GM12874 (cell line): ENCODE measurements at regions not wholly inside any gene's neighbourhood (a gene's known extent, or its start where the extent isn't known, plus 50 kb on each side); places are given as distances from the start of the nearest gene placed in this dataset.

ENCODE experiments used
- CTCF ChIP-seq: IDR thresholded peaks from 2 replicates; pipeline ENCODE4 v1.5.1; 2011; ENCODE audit warnings: low read depth, mild to moderate bottlenecking, control low read depth, low read length, moderate library complexity; ENCODE audit not compliant: insufficient read depth

DNA sequence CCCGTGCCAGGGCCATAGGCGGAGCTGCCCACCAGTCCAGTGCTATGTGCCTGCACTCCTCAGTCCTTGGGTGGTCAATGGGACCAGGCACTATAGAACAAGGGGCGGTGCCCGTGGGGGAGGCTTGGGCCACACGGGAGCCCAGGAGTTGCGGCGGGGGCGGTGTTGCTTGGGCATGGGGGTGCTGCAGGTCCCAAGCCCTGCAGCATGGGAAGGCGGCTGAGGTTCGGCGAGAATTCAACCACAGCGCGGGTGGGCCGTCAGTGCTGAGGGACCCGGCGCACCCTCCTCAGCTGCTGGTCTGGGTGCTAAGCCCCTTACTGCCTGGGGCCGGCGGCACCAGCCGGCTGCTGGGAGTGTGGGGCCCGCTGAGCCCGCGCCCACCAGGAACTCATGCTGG is 242.2 kb upstream of the SGCG start:
- no peak for TF ChIP-seq CTCF

GRCh38 chr13:22939157-22939556 is 241.6 kb upstream of the SGCG start:
- no peak for TF ChIP-seq CTCF

DNA sequence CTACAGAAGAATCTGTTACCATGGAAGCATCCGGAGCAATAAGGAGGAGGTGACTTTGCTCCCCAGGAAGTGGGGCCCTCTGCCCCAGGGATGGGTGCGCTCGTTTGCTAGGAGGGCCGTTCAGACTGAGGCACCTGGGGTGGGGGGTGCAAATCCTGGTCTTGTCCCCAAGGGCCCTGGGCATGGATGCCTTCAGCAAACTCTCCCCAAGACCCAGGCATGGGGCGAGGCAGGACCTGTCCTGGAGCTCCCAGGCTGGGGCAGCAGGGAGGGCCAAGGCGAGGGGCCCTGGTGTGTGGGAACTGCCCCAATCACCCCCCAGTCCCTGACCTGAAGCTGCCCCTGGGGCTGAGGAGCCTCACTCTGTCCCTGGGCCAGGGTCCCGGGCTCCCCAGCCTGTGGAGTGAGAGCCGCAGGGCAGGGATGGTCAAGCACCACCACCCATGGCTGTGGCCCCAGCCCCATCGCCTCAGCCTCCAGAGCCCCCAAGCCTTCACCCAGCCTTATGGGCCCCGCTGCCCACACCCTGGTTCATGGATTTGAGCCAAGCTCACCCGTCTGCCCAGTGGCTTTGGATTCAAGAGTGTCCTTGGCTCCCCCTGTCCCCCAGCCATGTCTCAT is 240.6 kb upstream of the SGCG start:
- TF ChIP-seq CTCF, result no peak

DNA sequence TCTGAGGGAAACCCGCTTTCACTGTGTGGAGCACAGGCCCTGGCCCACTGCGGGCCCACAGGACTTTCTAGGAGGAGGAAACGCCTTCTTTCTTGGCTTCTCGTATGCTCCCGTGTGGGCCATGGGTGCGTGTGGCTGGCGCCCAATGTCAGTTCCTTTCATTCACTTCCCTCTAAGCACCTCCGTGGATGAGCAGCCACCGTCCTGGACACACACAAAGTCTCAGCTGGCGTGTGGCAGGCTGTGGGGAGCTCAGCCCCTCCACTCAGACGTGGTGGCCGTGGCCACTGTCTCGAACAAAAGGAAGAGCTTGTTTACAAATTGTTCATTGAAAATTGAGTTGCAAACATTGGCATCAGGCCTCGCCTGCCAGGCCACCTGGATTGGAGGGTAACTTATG is 240.0 kb upstream of the SGCG start:
- TF ChIP-seq CTCF, result no peak

DNA sequence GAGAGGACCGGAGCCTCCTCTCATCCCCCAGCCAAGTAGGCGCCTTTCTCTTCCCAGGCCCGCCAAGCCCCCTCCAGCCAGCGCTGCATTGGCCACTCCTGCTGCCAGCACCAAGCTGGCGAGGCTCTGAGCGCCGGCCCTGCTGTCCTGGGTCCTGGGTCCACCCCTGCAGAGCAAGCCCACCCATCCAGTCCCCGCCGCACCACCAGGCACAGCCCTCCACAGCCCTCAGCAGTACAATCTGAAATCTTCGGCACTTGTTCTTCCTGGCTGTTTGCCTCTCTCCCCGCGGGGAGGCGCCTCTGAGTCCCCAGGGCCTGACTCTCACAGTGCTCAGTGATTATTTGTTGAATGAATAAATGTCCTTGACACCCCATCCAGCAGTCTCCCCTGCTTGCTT is 236.4 kb upstream of the SGCG start:
- TF ChIP-seq CTCF, result no peak

DNA sequence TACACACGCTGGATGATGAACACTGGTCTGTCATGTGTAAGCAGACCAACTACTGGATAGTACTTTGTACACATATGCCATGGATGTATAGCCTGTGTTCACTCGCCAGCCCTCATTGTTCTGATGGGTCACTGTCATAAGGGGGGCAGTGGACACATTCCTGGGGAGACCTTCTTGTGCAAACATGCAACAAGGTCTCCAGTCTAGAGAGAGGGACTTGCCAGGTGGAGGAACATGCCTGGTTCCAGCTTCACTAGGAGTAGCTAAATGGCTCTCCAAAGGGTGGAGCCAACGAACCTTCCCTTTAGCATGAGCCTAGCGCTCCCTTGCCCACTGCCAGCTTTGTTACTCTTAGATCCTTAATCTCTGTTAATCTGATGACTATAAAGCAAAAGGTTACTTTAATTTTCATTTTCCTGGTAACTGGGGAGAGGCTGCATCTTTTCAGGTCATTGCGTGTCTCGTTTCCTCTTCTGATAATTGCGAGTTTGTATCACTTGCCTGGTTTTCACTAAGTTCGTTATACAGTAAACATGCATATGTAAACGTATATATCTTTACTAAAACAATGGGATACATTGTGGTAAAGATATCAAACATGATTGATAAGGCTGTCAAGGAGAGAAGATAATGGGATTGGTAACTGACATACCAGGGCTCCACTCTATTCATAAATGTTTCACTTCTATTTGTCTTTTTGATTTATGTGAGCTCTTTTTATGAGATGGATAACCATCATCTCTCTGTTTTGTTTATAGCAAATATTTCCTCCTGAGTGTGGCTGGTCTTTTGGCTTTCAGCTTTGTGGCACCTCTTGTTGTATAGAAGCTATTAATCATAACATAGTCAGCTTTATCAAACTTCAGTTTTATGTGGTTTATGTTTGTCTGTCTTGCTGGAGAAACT is 235.2 kb upstream of the SGCG start:
- TF ChIP-seq CTCF, result no peak

DNA sequence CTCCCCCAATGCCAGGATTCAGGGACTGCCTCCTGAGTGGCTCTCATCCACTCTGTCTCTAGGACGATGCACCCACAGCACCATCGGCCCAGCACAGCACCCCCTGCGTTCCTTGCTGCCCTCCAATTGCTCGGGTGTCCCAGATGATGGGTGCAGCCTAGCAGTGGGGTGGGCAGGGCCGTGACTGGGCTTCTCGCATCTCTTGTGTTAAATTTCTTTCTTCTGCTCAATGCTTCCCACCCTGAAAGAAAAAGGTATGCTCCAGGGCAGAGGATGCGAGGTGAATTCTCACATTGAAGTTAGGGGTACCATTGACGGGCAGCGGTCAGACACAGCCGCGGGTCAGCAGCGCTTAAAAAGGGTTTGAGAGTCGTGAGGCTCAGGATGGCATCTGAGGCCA is 232.4 kb upstream of the SGCG start:
- TF ChIP-seq CTCF, result no peak
